Neural crest cell (in vitro differentiated cells): ENCODE measurements at regions not wholly inside any gene's neighbourhood (a gene's known extent, or its start where the extent isn't known, plus 50 kb on each side); places are given as distances from the start of the nearest gene placed in this dataset.

ENCODE experiments used
- DNase-seq: peaks from one replicate; pipeline ENCODE4 v3.0.0; 2021; ENCODE audit warnings: low read depth, mixed read lengths, low spot score
- H3K27ac Mint-ChIP-seq: one replicate; pipeline ENCODE4 v1.8.0; 2021; ENCODE audit warnings: mild to moderate bottlenecking, mixed read lengths; ENCODE audit not compliant: unreplicated experiment
- H3K27me3 Mint-ChIP-seq: 2 replicates; pipeline ENCODE4 v1.8.0; 2021; ENCODE audit warnings: low read depth, mild to moderate bottlenecking, mixed read lengths
- H3K36me3 Mint-ChIP-seq: 2 replicates; pipeline ENCODE4 v1.8.0; 2021; ENCODE audit warnings: low read depth, mild to moderate bottlenecking, mixed read lengths
- H3K4me1 Mint-ChIP-seq: 2 replicates; pipeline ENCODE4 v1.8.0; 2021; ENCODE audit warnings: mixed read lengths
- H3K4me3 Mint-ChIP-seq: one replicate; pipeline ENCODE4 v1.8.0; 2021; ENCODE audit warnings: mild to moderate bottlenecking, mixed read lengths
- H3K9me3 Mint-ChIP-seq: 2 replicates; pipeline ENCODE4 v1.8.0; 2021; ENCODE audit warnings: mixed read lengths
- TF ChIP-seq, protein P1 (sequence below): fragments of 200-600 bp; sonication (generic); conservative IDR thresholded peaks from 2 replicates; pipeline ENCODE4 v1.5.0; 2021; ENCODE audit warnings: antibody characterized with exemption, mild to moderate bottlenecking

DNA sequence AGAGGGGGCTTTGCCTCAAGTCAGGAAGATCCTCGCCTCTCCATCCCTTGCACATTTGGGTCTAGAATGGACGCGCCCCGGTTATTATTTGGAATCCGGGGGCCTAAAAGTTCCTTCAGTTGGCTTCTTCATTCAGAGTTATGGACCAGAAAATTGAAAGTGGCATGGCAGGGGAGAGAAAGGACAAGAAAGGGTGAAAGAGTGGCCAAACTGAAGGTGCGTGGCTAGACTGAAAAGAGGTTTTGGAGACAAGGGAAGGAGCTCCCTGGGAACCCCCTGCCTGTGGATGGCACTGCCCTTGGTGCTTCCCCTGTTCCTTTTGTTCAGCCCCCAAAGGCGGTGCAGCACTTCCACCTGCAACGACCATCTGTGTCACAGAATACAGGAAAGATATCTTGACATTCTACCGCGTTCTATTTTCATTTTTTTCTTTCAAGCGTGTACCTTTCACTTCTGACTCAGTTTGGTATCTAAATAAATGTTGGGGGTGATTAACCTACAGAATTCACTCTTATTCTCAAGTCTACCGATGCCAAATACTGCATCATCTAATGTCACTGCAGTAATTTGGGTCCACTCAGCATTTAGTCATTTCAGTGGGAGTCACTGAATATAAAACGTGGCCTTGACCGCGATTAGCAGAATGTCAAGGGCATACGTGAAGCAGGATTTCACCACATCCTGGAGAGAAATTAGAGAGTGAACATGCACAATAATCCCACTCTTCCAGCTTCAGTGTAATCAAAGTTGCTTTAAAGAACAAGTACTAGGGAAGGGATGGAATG, 88.1 kb upstream of the ARHGAP32 start:
- H3K4me3 Mint-ChIP-seq = peak overlapping the region; percentile 81
- no peaks in the 10 kb centered on the region for H3K36me3 Mint-ChIP-seq
- peaks cover 81% of the 10 kb centered on the region for H3K4me1 Mint-ChIP-seq
- no peaks in the 10 kb centered on the region for H3K9me3 Mint-ChIP-seq
- H3K27ac Mint-ChIP-seq = peak overlapping the region; percentile 53
- DNase-seq = no peak
- TF ChIP-seq, protein P1, sequence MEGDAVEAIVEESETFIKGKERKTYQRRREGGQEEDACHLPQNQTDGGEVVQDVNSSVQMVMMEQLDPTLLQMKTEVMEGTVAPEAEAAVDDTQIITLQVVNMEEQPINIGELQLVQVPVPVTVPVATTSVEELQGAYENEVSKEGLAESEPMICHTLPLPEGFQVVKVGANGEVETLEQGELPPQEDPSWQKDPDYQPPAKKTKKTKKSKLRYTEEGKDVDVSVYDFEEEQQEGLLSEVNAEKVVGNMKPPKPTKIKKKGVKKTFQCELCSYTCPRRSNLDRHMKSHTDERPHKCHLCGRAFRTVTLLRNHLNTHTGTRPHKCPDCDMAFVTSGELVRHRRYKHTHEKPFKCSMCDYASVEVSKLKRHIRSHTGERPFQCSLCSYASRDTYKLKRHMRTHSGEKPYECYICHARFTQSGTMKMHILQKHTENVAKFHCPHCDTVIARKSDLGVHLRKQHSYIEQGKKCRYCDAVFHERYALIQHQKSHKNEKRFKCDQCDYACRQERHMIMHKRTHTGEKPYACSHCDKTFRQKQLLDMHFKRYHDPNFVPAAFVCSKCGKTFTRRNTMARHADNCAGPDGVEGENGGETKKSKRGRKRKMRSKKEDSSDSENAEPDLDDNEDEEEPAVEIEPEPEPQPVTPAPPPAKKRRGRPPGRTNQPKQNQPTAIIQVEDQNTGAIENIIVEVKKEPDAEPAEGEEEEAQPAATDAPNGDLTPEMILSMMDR = no peak
- no peaks in the 10 kb centered on the region for H3K27me3 Mint-ChIP-seq

DNA sequence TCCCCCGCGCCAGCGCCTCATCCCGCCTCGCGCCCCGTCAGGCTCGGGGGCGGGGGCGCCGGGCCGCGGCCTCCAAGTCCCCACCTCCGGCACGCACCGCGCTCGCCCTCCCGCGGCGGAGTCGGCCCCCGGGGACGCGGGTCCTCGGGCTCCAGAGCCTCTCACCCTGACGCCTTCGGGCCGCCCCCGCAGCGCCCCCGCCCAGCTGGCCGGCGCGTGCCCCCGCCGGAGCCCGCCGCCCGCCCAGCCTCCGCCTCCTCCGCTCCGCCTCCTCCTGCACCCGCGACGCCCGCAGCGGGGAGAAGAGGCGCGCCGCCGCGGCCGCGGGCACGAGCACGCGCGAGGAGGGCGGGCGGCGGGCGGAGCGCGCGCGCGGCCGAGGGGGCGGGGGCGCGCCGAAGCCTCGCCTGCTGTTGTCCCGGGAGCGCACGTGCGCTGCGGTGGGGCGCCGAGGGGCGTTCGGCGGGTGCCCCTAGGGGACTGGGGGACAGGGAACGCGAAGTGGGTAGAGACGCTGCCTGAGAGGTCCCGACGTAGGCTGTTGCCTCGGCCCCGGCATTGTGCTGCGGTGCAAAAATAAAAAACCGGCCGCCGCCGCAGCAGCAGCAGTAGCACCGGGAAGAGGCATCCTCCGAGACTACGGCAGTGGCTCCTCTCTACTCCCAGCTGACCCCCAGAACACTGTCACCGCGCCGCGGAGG, 87.4 kb upstream of the ARHGAP32 start:
- peak overlapping the region; percentile 81 for H3K4me3 Mint-ChIP-seq
- H3K27ac Mint-ChIP-seq = no peak overlapping the region
- H3K4me1 Mint-ChIP-seq = peaks cover 76% of the 10 kb centered on the region
- no peaks in the 10 kb centered on the region for H3K27me3 Mint-ChIP-seq
- H3K9me3 Mint-ChIP-seq = no peaks in the 10 kb centered on the region
- TF ChIP-seq, protein P1 = no peak
- peak; percentile 74 for DNase-seq
- H3K36me3 Mint-ChIP-seq = no peaks in the 10 kb centered on the region

DNA sequence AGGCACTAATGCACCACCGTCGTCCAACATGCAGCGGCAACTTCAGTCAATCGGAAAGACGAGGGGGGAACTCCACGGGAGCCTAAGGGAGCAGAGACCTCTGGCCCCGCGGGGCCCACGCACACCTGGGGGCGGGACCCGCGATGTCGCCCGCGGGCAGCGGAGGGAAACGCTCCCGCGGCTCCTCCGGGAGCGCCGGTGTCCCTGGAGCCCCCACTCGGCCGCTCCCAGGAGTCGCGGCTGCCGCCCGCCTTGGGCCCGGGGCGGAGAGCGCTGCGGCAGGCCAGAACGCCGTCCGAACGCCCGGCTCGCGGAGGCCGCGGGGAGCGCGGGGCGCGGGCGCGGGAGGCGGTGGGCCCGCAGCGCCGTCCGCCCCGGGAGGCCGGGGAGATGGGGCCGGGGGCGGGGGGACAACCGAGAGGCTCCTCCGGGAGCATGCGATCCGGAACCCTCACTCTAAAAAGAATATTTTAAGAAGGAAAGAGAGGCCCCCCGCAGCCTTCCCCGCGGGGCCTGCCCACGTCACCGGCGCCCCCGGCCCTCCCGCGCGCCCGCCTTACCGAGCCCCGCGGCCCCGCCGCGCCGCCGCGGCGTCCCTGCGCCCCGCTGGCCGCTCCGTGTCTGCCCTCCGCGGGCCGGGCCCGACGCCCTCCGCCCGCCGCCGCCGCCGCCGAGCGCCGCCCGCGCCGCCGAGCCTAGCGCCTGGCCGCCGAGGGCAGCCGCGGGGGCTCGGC, 86.6 kb upstream of the ARHGAP32 start:
- peak; percentile 21 for DNase-seq
- Mint-ChIP-seq H3K4me3 (peak overlapping the region; percentile 93), H3K27ac (peak overlapping the region; percentile 73)

GRCh38 chr11:129277198-129277843, 85.2 kb upstream of the ARHGAP32 start:
- H3K27ac Mint-ChIP-seq = no peak overlapping the region
- TF ChIP-seq, protein P1 = no peak
- peaks cover 70% of the 10 kb centered on the region for H3K4me1 Mint-ChIP-seq

More for the DNA sequence above, 86.6 kb upstream of the ARHGAP32 start:
- H3K9me3 Mint-ChIP-seq = no peaks in the 10 kb centered on the region
- peaks cover 79% of the 10 kb centered on the region for H3K4me1 Mint-ChIP-seq
- no peaks in the 10 kb centered on the region for H3K27me3 Mint-ChIP-seq
- TF ChIP-seq, protein P1 = no peak
- no peaks in the 10 kb centered on the region for H3K36me3 Mint-ChIP-seq

DNA sequence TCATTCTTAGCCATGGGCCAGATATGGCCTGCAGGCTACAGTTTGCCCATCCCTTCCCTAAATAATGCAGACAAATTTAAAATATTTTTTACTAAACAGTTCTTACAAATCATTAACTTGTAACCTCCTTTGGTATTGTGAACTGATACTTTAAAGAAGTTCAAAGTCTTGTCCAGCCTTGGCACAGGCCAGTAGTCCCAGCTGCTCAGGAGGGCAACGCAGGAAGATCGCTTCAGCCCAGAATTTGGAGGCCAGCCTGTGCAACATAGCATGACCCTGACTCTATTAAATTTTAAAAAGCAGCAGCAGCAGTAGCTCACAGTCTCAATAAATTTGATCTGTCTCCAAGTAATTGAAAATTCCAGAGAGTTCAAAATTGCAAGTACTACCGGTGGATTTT, 83.7 kb upstream of the ARHGAP32 start:
- peaks cover 70% of the 10 kb centered on the region for H3K4me1 Mint-ChIP-seq
- H3K9me3 Mint-ChIP-seq = no peaks in the 10 kb centered on the region
- H3K36me3 Mint-ChIP-seq = peaks cover 7% of the 10 kb centered on the region
- H3K27me3 Mint-ChIP-seq = no peaks in the 10 kb centered on the region
- TF ChIP-seq, protein P1 = no peak
- peak overlapping the region; percentile 14 for H3K4me3 Mint-ChIP-seq
- no peak for DNase-seq
- no peak overlapping the region for H3K27ac Mint-ChIP-seq

More at GRCh38 chr11:129277198-129277843, 85.2 kb upstream of the ARHGAP32 start:
- no peak for DNase-seq
- H3K27me3 Mint-ChIP-seq = no peaks in the 10 kb centered on the region
- H3K4me3 Mint-ChIP-seq = peak overlapping the region; percentile 93
- H3K36me3 Mint-ChIP-seq = no peaks in the 10 kb centered on the region
- no peaks in the 10 kb centered on the region for H3K9me3 Mint-ChIP-seq
